Naive thymus-derived CD4-positive, alpha-beta T cell (primary cell): ENCODE measurements at regions not wholly inside any gene's neighbourhood (a gene's known extent, or its start where the extent isn't known, plus 50 kb on each side); places are given as distances from the start of the nearest gene placed in this dataset.

Experiments
- ATAC-seq: fragments of 150-1000 bp; cut with Tn5 transposase; 2 replicates; pipeline ENCODE4 v1.10.0; 2021; ENCODE audit warnings: mild to moderate bottlenecking, moderate library complexity
- CTCF ChIA-PET: fragments of 350-600 bp; sonication (Branson Sonifier 250); formaldehyde crosslinking; loops from one replicate; lab custom pipeline; 2021; ENCODE audit warnings: antibody characterized with exemption; lab: Charles Lee
- POLR2A ChIA-PET: fragments of 350-600 bp; sonication (Branson Sonifier 250); formaldehyde crosslinking; loops from one replicate; lab custom pipeline; 2021; ENCODE audit warnings: antibody characterized with exemption, inconsistent platforms; lab: Charles Lee
- DNase-seq, 9 donors: peaks; one replicate each; pipeline versions ENCODE4 v3.0.0 to v3.0.0-alpha.2; 2020 to 2022; ENCODE audit warnings: mixed read lengths in 1 of 9
- H3K27ac ChIP-seq: one replicate; pipeline ENCODE4 v1.7.0; 2013; ENCODE audit warnings: mild to moderate bottlenecking, low read depth, low read length, moderate library complexity
- H3K27me3 ChIP-seq, 2 donors: one replicate each; pipeline ENCODE4 v1.7.0; 2013; ENCODE audit warnings: low read length in 2 of 2, mild to moderate bottlenecking in 2 of 2, moderate library complexity in 2 of 2; ENCODE audit not compliant: control insufficient read depth in 2 of 2, insufficient read depth in 2 of 2
- H3K36me3 ChIP-seq, 3 experiments: 1 replicate in 2 of 3; 2 replicates in 1 of 3; pipeline ENCODE4 v1.7.0; 2013; ENCODE audit warnings: low read length in 3 of 3, mild to moderate bottlenecking in 3 of 3, moderate library complexity in 1 of 3; ENCODE audit not compliant: insufficient read depth in 3 of 3, control insufficient read depth in 2 of 3
- H3K4me1 ChIP-seq, 2 donors: one replicate each; pipeline ENCODE4 v1.7.0; 2013; ENCODE audit warnings: low read length in 2 of 2, mild to moderate bottlenecking in 2 of 2, moderate library complexity in 1 of 2; ENCODE audit not compliant: control insufficient read depth in 2 of 2, insufficient read depth in 2 of 2
- H3K4me3 ChIP-seq: 2 replicates; pipeline ENCODE4 v1.7.0; 2013; ENCODE audit warnings: mild to moderate bottlenecking, low read length
- H3K9me3 ChIP-seq, 3 experiments: 1 replicate in 2 of 3; 2 replicates in 1 of 3; pipeline ENCODE4 v1.7.0; 2013; ENCODE audit warnings: low read length in 3 of 3; ENCODE audit not compliant: control insufficient read depth in 2 of 3
- H3K27ac Mint-ChIP-seq, 9 donors: one replicate each; pipeline ENCODE4 v1.8.0; 2020 to 2022; ENCODE audit warnings: mixed read lengths in 9 of 9, mild to moderate bottlenecking in 8 of 9, moderate library complexity in 5 of 9, inconsistent platforms in 2 of 9
- H3K27me3 Mint-ChIP-seq, 5 donors: one replicate each; pipeline ENCODE4 v1.8.0; 2021 to 2022; ENCODE audit warnings: mixed read lengths in 5 of 5, mild to moderate bottlenecking in 1 of 5
- H3K36me3 Mint-ChIP-seq, 5 donors: one replicate each; pipeline ENCODE4 v1.8.0; 2020 to 2022; ENCODE audit warnings: mixed read lengths in 5 of 5, mild to moderate bottlenecking in 3 of 5, inconsistent platforms in 1 of 5
- H3K4me1 Mint-ChIP-seq, 7 donors: one replicate each; pipeline ENCODE4 v1.8.0; 2020 to 2022; ENCODE audit warnings: mixed read lengths in 7 of 7, mild to moderate bottlenecking in 3 of 7, inconsistent platforms in 1 of 7
- H3K4me3 Mint-ChIP-seq, 10 donors: one replicate each; pipeline ENCODE4 v1.8.0; 2020 to 2022; ENCODE audit warnings: mild to moderate bottlenecking in 10 of 10, mixed read lengths in 10 of 10, moderate library complexity in 6 of 10, inconsistent platforms in 2 of 10
- H3K9me3 Mint-ChIP-seq, 11 donors: one replicate each; pipeline ENCODE4 v1.8.0; 2020 to 2022; ENCODE audit warnings: mixed read lengths in 11 of 11, mild to moderate bottlenecking in 4 of 11, inconsistent platforms in 1 of 11, moderate library complexity in 1 of 11
- intact Hi-C, 2 donors: fragments of 100-400 bp; cut with micrococcal nuclease; formaldehyde crosslinking; loops; one replicate each; pipeline ENCODE4 v1.15.1; 2023

- Histone ChIP-seq H3K27me3 (no peaks in the 10 kb centered on the region), H3K4me1 (no peaks in the 10 kb centered on the region), H3K4me3 (no peak overlapping the region), H3K27ac (no peak overlapping the region), H3K36me3 (no peaks in the 10 kb centered on the region), H3K9me3 (no peaks in the 10 kb centered on the region)
- Mint-ChIP-seq H3K27ac (no peak overlapping the region), H3K36me3 (no peaks in the 10 kb centered on the region), H3K4me1 (no peaks in the 10 kb centered on the region), H3K27me3 (peaks cover 0 to 6% (median 4%) of the 10 kb centered on the region in 5 donors), H3K9me3 (peaks cover 0 to 11% (median 0%) of the 10 kb centered on the region in 11 donors), H3K4me3 (no peak overlapping the region)
- ChIA-PET POLR2A (no interaction called here), CTCF (no interaction called here)
- intact Hi-C loops = no loop called here
- ATAC-seq (no peak), DNase-seq (no peak)
These were observed 1567.9 kb upstream of the TENM3 start for GRCh38 chr4:180675359-180675650.

GRCh38 chr4:180680305-180680704, 1562.9 kb upstream of the TENM3 start:
- no peaks in the 10 kb centered on the region for H3K36me3 Mint-ChIP-seq
- ChIA-PET CTCF (interaction anchor here (0.5 kb wide), 1 partner anchor 1701 kb away, joined by 3 read pairs; no protein-coding TSS in a partner anchor), POLR2A (no interaction called here)
- Histone ChIP-seq H3K9me3 (no peaks in the 10 kb centered on the region), H3K27ac (no peak overlapping the region), H3K4me1 (no peaks in the 10 kb centered on the region), H3K36me3 (no peaks in the 10 kb centered on the region), H3K4me3 (no peak overlapping the region), H3K27me3 (no peaks in the 10 kb centered on the region)
- intact Hi-C loops = no loop called here
- DNase-seq (no peak), ATAC-seq (no peak)
- no peak overlapping the region for H3K27ac Mint-ChIP-seq
- H3K4me3 Mint-ChIP-seq = no peak overlapping the region
- H3K27me3 Mint-ChIP-seq = peaks cover 0 to 6% (median 4%) of the 10 kb centered on the region in 5 donors
- peaks cover 0 to 11% (median 0%) of the 10 kb centered on the region in 11 donors for H3K9me3 Mint-ChIP-seq
- H3K4me1 Mint-ChIP-seq = no peaks in the 10 kb centered on the region

GRCh38 chr4:180682776-180683175, 1560.4 kb upstream of the TENM3 start:
- no peaks in the 10 kb centered on the region for H3K4me1 ChIP-seq
- H3K27ac Mint-ChIP-seq = no peak overlapping the region

DNA sequence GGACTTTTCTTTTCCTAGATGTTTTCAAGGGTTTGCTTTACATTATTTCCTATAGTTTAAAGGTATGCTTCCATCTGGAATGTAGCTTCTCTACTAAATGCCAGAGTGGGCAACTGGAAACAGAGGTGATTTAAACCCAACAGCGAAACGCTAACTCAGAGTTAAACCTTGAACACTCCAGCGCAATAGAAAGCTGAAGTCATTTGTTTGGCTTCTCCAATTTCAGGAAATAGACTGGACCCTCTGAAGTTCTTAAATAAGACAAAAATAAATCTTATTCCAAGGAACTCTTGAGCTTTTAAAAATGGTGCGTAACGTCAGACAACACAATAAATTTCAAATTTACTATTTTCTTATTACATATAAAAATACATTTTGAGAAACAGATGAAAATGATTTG, 1560.0 kb upstream of the TENM3 start:
- Mint-ChIP-seq H3K4me1 (no peaks in the 10 kb centered on the region), H3K36me3 (no peaks in the 10 kb centered on the region), H3K9me3 (peaks cover 0 to 8% (median 0%) of the 10 kb centered on the region in 11 donors), H3K27me3 (peaks cover 0 to 5% (median 3%) of the 10 kb centered on the region in 5 donors), H3K27ac (no peak overlapping the region), H3K4me3 (no peak overlapping the region)
- intact Hi-C loops = no loop called here
- H3K9me3 ChIP-seq = no peaks in the 10 kb centered on the region
- no peaks in the 10 kb centered on the region for H3K27me3 ChIP-seq
- H3K4me3 ChIP-seq = no peak overlapping the region
- ATAC-seq = no peak
- H3K4me1 ChIP-seq = no peaks in the 10 kb centered on the region
- ChIA-PET CTCF (no interaction called here), POLR2A (no interaction called here)
- H3K36me3 ChIP-seq = no peaks in the 10 kb centered on the region
- no peak for DNase-seq
- no peak overlapping the region for H3K27ac ChIP-seq

More at GRCh38 chr4:180682776-180683175, 1560.4 kb upstream of the TENM3 start:
- ChIA-PET CTCF (no interaction called here), POLR2A (no interaction called here)
- Mint-ChIP-seq H3K4me3 (no peak overlapping the region), H3K4me1 (no peaks in the 10 kb centered on the region), H3K9me3 (peaks cover 0 to 11% (median 0%) of the 10 kb centered on the region in 11 donors), H3K27me3 (peaks cover 0 to 6% (median 4%) of the 10 kb centered on the region in 5 donors), H3K36me3 (no peaks in the 10 kb centered on the region)
- intact Hi-C loops = no loop called here
- Histone ChIP-seq H3K4me3 (no peak overlapping the region), H3K27me3 (no peaks in the 10 kb centered on the region), H3K36me3 (no peaks in the 10 kb centered on the region), H3K9me3 (no peaks in the 10 kb centered on the region), H3K27ac (no peak overlapping the region)
- DNase-seq (no peak), ATAC-seq (no peak)

DNA sequence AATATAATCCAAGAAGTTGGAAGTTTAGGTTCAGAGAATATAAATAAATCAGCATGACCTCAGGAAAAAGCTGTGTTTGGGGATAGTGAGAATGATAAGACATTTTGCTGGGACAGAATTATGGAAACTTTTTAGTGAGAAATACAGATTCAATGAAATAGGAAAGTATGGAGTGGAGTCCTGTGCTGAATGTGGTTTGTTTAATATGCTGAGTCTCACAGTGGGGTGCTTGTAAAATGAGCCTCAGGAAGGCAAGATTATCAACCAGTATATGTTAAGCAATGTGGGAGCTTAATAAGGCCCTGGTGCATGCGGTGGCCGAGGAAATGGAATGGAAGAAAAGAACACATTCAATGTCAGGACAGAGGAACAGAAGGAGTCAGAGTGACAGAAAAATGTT, 1554.7 kb upstream of the TENM3 start:
- Histone ChIP-seq H3K9me3 (no peaks in the 10 kb centered on the region), H3K36me3 (no peaks in the 10 kb centered on the region), H3K4me3 (no peak overlapping the region), H3K4me1 (no peaks in the 10 kb centered on the region), H3K27me3 (no peaks in the 10 kb centered on the region), H3K27ac (no peak overlapping the region)
- no peaks in the 10 kb centered on the region for H3K36me3 Mint-ChIP-seq
- H3K4me1 Mint-ChIP-seq = no peaks in the 10 kb centered on the region
- ChIA-PET CTCF (no interaction called here), POLR2A (no interaction called here)
- DNase-seq (no peak), ATAC-seq (no peak)
- H3K4me3 Mint-ChIP-seq = no peak overlapping the region
- H3K27ac Mint-ChIP-seq = no peak overlapping the region
- no peaks in the 10 kb centered on the region for H3K27me3 Mint-ChIP-seq
- intact Hi-C loops = no loop called here
- peaks cover 0 to 9% (median 0%) of the 10 kb centered on the region in 11 donors for H3K9me3 Mint-ChIP-seq

DNA sequence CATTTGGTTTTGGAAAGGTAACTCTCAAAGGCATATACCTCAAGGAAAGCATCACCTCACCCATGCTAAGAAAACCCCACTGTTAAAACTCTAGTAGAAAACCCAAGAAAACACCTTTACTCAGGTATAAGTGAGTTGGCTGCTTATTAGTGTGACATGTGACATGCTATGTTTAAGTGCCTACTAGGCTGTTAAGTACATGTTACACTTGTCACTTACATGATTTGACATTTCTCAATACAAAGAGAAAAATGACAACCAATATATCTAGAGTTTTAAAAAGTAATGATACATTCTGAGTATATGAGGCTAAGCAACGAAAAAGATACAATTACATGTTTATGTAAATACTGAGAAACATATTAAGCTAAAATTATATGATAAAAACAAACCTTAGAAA, 1548.3 kb upstream of the TENM3 start:
- intact Hi-C loops = no loop called here
- ChIA-PET CTCF (no interaction called here), POLR2A (no interaction called here)
- H3K4me3 Mint-ChIP-seq = no peak overlapping the region
- no peaks in the 10 kb centered on the region for H3K4me1 ChIP-seq
- no peaks in the 10 kb centered on the region for H3K27me3 Mint-ChIP-seq
- no peaks in the 10 kb centered on the region for H3K27me3 ChIP-seq
- H3K9me3 ChIP-seq = no peaks in the 10 kb centered on the region
- no peaks in the 10 kb centered on the region for H3K36me3 ChIP-seq
- no peak overlapping the region for H3K27ac Mint-ChIP-seq
- H3K27ac ChIP-seq = no peak overlapping the region
- peaks cover 0 to 9% (median 3%) of the 10 kb centered on the region in 11 donors for H3K9me3 Mint-ChIP-seq
- H3K36me3 Mint-ChIP-seq = no peaks in the 10 kb centered on the region
- DNase-seq (no peak), ATAC-seq (no peak)
- H3K4me3 ChIP-seq = no peak overlapping the region
- no peaks in the 10 kb centered on the region for H3K4me1 Mint-ChIP-seq

GRCh38 chr4:180695851-180696250, 1547.4 kb upstream of the TENM3 start:
- no peaks in the 10 kb centered on the region for H3K36me3 Mint-ChIP-seq
- ChIA-PET POLR2A (no interaction called here), CTCF (no interaction called here)
- no peak overlapping the region for H3K4me3 ChIP-seq
- intact Hi-C loops = no loop called here
- no peaks in the 10 kb centered on the region for H3K4me1 ChIP-seq
- H3K27me3 ChIP-seq = no peaks in the 10 kb centered on the region
- ATAC-seq = no peak
- H3K9me3 Mint-ChIP-seq = peaks cover 0 to 9% (median 3%) of the 10 kb centered on the region in 11 donors
- no peak overlapping the region for H3K27ac Mint-ChIP-seq
- H3K27me3 Mint-ChIP-seq = no peaks in the 10 kb centered on the region
- no peaks in the 10 kb centered on the region for H3K9me3 ChIP-seq
- H3K27ac ChIP-seq = no peak overlapping the region
- DNase-seq = no peak
- no peak overlapping the region for H3K4me3 Mint-ChIP-seq
- no peaks in the 10 kb centered on the region for H3K36me3 ChIP-seq
- no peaks in the 10 kb centered on the region for H3K4me1 Mint-ChIP-seq
